GM12878 (cell line): ENCODE measurements at regions not wholly inside any gene's neighbourhood (a gene's known extent, or its start where the extent isn't known, plus 50 kb on each side); places are given as distances from the start of the nearest gene placed in this dataset.

ENCODE experiments used
- ATAC-seq: fragments of 200-7000 bp; cut with Tn5 transposase; 3 replicates; pipeline ENCODE4 v1.9.1; 2020; ENCODE audit warnings: mild to moderate bottlenecking, moderate library complexity
- BruUV-seq: library from RNA; stranded (reverse); fragments of 400-500 nt; replicated peaks from 2 replicates; lab custom pipeline; 2021; lab: Mats Ljungman, UMichigan
- CTCF ChIA-PET: fragments of 300-600 bp; sonication (Branson Sonifier 250); formaldehyde crosslinking; extraction: SDS; loops from one replicate; lab custom pipeline; 2021; ENCODE audit warnings: inconsistent platforms; lab: Yijun Ruan, JAX
- POLR2A ChIA-PET: fragments of 350-600 bp; formaldehyde crosslinking; extraction: SDS; loops from one replicate; lab custom pipeline; 2021; ENCODE audit warnings: inconsistent platforms; lab: Charles Lee
- RAD21 ChIA-PET: fragments of 300-600 bp; sonication (Branson Sonifier 250); formaldehyde crosslinking; loops from one replicate; lab custom pipeline; 2023; ENCODE audit warnings: antibody characterized with exemption; ENCODE audit not compliant: unreplicated experiment; lab: Charles Lee
- SMC1A ChIA-PET: fragments of 300-600 bp; sonication (Branson Sonifier 250); formaldehyde crosslinking; loops from one replicate; lab custom pipeline; 2023; ENCODE audit not compliant: unreplicated experiment, uncharacterized antibody; lab: Charles Lee
- DNase-seq: peaks from one replicate; pipeline ENCODE4 v3.0.0-alpha.2; 2011; ENCODE audit warnings: low read depth, low spot score
- FAIRE-seq: peaks from 3 replicates; lab custom pipeline; 2011; peaks lifted over from hg19 to GRCh38; lab: Jason Lieb, UNC
- H2AFZ ChIP-seq: 2 replicates; pipeline ENCODE4 v1.6.0; 2011; ENCODE audit warnings: low read depth, low read length, control low read depth; ENCODE audit not compliant: control insufficient read depth
- H3K27ac ChIP-seq: 2 replicates; pipeline ENCODE4 v1.5.1; 2011; ENCODE audit warnings: control low read depth; ENCODE audit not compliant: control insufficient read depth, insufficient read depth
- H3K27me3 ChIP-seq, 2 experiments: replicated peaks in 1 of 2; 2 replicates each; pipeline versions ENCODE4 v1.6.0 to v1.6.1; 2011; ENCODE audit warnings: low read length in 1 of 2; ENCODE audit not compliant: control insufficient read depth in 2 of 2, insufficient read depth in 2 of 2
- H3K36me3 ChIP-seq, 2 experiments: 2 replicates each; pipeline ENCODE4 v1.5.1; 2011; ENCODE audit warnings: low read length in 1 of 2; ENCODE audit not compliant: control insufficient read depth in 2 of 2, insufficient read depth in 2 of 2
- H3K4me1 ChIP-seq: 2 replicates; pipeline ENCODE4 v1.6.1; 2011; ENCODE audit warnings: mild to moderate bottlenecking, low read length, moderate library complexity, mixed read lengths; ENCODE audit not compliant: control insufficient read depth, insufficient read depth
- H3K4me2 ChIP-seq: 2 replicates; pipeline ENCODE4 v1.6.0; 2011; ENCODE audit warnings: control low read depth; ENCODE audit not compliant: control insufficient read depth, insufficient read depth
- H3K4me3 ChIP-seq: fragments of 200-600 bp; sonication (generic); 2 replicates; pipeline ENCODE4 v1.5.1; 2016
- H3K79me2 ChIP-seq: 2 replicates; pipeline ENCODE4 v1.6.0; 2011; ENCODE audit warnings: low read length; ENCODE audit not compliant: control insufficient read depth, insufficient read depth
- H3K9ac ChIP-seq: 2 replicates; pipeline ENCODE4 v1.8.0; 2011; ENCODE audit warnings: low read length, control low read depth, mixed read lengths; ENCODE audit not compliant: control insufficient read depth, insufficient read depth
- H3K9me3 ChIP-seq: replicated peaks from 3 replicates; pipeline ENCODE4 v1.5.1; 2011; ENCODE audit warnings: mild to moderate bottlenecking, low read length; ENCODE audit not compliant: control insufficient read depth, insufficient read depth
- H4K20me1 ChIP-seq: 2 replicates; pipeline ENCODE4 v1.6.0; 2011; ENCODE audit not compliant: control insufficient read depth, insufficient read depth
- CEBPB ChIP-seq, 2 experiments: fragments of 150-350 bp in 1 of 2; IDR thresholded peaks; 2 replicates each; pipeline ENCODE4 v1.6.1; 2012 to 2014; ENCODE audit warnings: low read depth in 2 of 2, low read length in 2 of 2, borderline replicate concordance in 1 of 2, inconsistent platforms in 1 of 2
- CHD1 ChIP-seq: IDR thresholded peaks from 2 replicates; pipeline ENCODE4 v1.6.1; 2012; ENCODE audit warnings: low read depth, low read length, improper control_type of control experiment
- CHD4 ChIP-seq: fragments of 200-600 bp; sonication (generic); IDR thresholded peaks from 2 replicates; pipeline ENCODE4 v1.6.1; 2016; ENCODE audit warnings: mild to moderate bottlenecking
- CUX1 ChIP-seq: IDR thresholded peaks from 2 replicates; pipeline ENCODE4 v1.6.1; 2012; ENCODE audit warnings: improper control_type of control experiment, low read depth, low read length; ENCODE audit not compliant: insufficient replicate concordance
- GATAD2B ChIP-seq: fragments of 450-650 bp; conservative IDR thresholded peaks from 2 replicates; pipeline ENCODE4 v1.6.1; 2017; ENCODE audit warnings: low read depth, mild to moderate bottlenecking, moderate library complexity
- IKZF2 ChIP-seq, 2 experiments: fragments of 450-650 bp; IDR thresholded peaks; 2 replicates each; pipeline ENCODE4 v1.6.1; 2017; ENCODE audit warnings: mild to moderate bottlenecking in 2 of 2, moderate library complexity in 2 of 2
- KAT2A ChIP-seq: conservative IDR thresholded peaks from 2 replicates; pipeline ENCODE4 v1.6.1; 2011; ENCODE audit warnings: low read depth, low read length; ENCODE audit not compliant: control insufficient read depth
- MEF2B ChIP-seq: fragments of 450-650 bp; IDR thresholded peaks from 2 replicates; pipeline ENCODE4 v1.6.1; 2018; ENCODE audit warnings: mild to moderate bottlenecking, moderate library complexity; ENCODE audit not compliant: partially characterized antibody, poor library complexity, severe bottlenecking
- MTA3 ChIP-seq: IDR thresholded peaks from 2 replicates; pipeline ENCODE4 v1.6.1; 2012; ENCODE audit warnings: low read length, inconsistent platforms, borderline replicate concordance
- MYB ChIP-seq: fragments of 150-350 bp; IDR thresholded peaks from 2 replicates; pipeline ENCODE4 v1.6.1; 2014; ENCODE audit warnings: mild to moderate bottlenecking, low read depth, low read length, borderline replicate concordance
- POU2F2 ChIP-seq: IDR thresholded peaks from 3 replicates; pipeline ENCODE4 v1.6.1; 2011; ENCODE audit warnings: low read depth, mild to moderate bottlenecking, low read length, borderline replicate concordance
- SIN3A ChIP-seq: IDR thresholded peaks from 2 replicates; pipeline ENCODE4 v1.6.1; 2012; ENCODE audit warnings: low read depth, low read length, improper control_type of control experiment
- SP1 ChIP-seq: IDR thresholded peaks from one replicate; pipeline ENCODE4 v1.6.1; 2011; ENCODE audit warnings: low read depth, low read length
- SREBF2 ChIP-seq: IDR thresholded peaks from 2 replicates; pipeline ENCODE4 v1.6.1; 2012; ENCODE audit warnings: mild to moderate bottlenecking, low read length
- SRF ChIP-seq, 2 experiments: IDR thresholded peaks; 2 replicates each; pipeline ENCODE4 v1.6.1; 2011; ENCODE audit warnings: low read depth in 2 of 2, low read length in 2 of 2, mild to moderate bottlenecking in 1 of 2, moderate library complexity in 1 of 2
- STAT1 ChIP-seq: fragments of 450-650 bp; conservative IDR thresholded peaks from 2 replicates; pipeline ENCODE4 v1.6.1; 2014; ENCODE audit warnings: antibody characterized with exemption, mild to moderate bottlenecking
- USF2 ChIP-seq: IDR thresholded peaks from 2 replicates; pipeline ENCODE4 v1.6.1; 2011; ENCODE audit warnings: low read depth, low read length, improper control_type of control experiment, borderline replicate concordance
- ZNF217 ChIP-seq: fragments of 450-650 bp; IDR thresholded peaks from 2 replicates; pipeline ENCODE4 v1.6.1; 2017; ENCODE audit warnings: antibody characterized with exemption, mild to moderate bottlenecking
- WGBS: methylation state at CpG from one replicate; pipeline ENCODE4 v1.1.6; 2016; ENCODE audit warnings: low lambda C conversion rate; ENCODE audit not compliant: insufficient replicate concordance, insufficient coverage; ENCODE audit errors: missing lambda C conversion rate; 5-methylcytosine and 5-hydroxymethylcytosine counted together
- in situ Hi-C: fragments of 300-500 bp; cut with MboI; formaldehyde crosslinking; loops from 9 replicates; pipeline ENCODE4 v1.14.3; 2018; ENCODE audit warnings: mixed read lengths
- intact Hi-C: fragments of 100-400 bp; cut with micrococcal nuclease; formaldehyde crosslinking; loops from one replicate; pipeline ENCODE4 v1.14.2; 2022; ENCODE audit not compliant: unreplicated experiment

GRCh38 chr10:108515821-108516220 lies 1351.3 kb upstream of the SORCS1 start:
- POLR2A ChIA-PET, result no interaction called here
- no peaks in the 10 kb centered on the region for H3K9me3 ChIP-seq
- CTCF ChIA-PET, result no interaction called here
- RAD21 ChIA-PET, result no interaction called here
- WGBS, result 14% methylated on average over 2 of the region's 2 CpGs
- no peak for TF ChIP-seq POU2F2
- no peak for TF ChIP-seq SP1
- TF ChIP-seq MTA3, result no peak
- no peak for TF ChIP-seq IKZF2 (IDR thresholded peaks at IDR 0.05)
- no peak for TF ChIP-seq SRF (IDR thresholded peaks at IDR 0.05; ENCODE audit: low read depth in 2 of 2, low read length in 2 of 2)
- no peak for TF ChIP-seq CHD4
- TF ChIP-seq SREBF2, result no peak
- no peak for TF ChIP-seq KAT2A
- no peak for TF ChIP-seq MYB
- TF ChIP-seq GATAD2B, result no peak
- no peak for TF ChIP-seq CEBPB (IDR thresholded peaks at IDR 0.05; ENCODE audit: borderline replicate concordance in 1 of 2, low read depth in 2 of 2, low read length in 2 of 2)
- TF ChIP-seq CHD1, result no peak
- no peak for TF ChIP-seq ZNF217
- TF ChIP-seq USF2, result no peak
- no peak for TF ChIP-seq CUX1
- no peak for TF ChIP-seq SIN3A
- TF ChIP-seq MEF2B, result no peak
- no peak for TF ChIP-seq STAT1
- TF ChIP-seq, all 136 proteins: peak for 0
- Histone ChIP-seq H3K4me2 (no peak overlapping the region), H3K9ac (no peak overlapping the region), H3K27me3 (no peaks in the 10 kb centered on the region), H3K36me3 (no peaks in the 10 kb centered on the region), H3K79me2 (no peaks in the 10 kb centered on the region), H3K27ac (no peak overlapping the region), H3K4me3 (no peak overlapping the region), H4K20me1 (no peaks in the 10 kb centered on the region), H3K4me1 (no peaks in the 10 kb centered on the region), H2AFZ (no peak overlapping the region)
- DNase-seq, result no peak
- in situ Hi-C loops, result no loop called here
- no peak for FAIRE-seq
- ATAC-seq, result no peak
- no TSS peak for BruUV-seq
- intact Hi-C loops, result no loop called here
- SMC1A ChIA-PET, result no interaction called here
